AG20443 (cell line): ENCODE measurements at regions not wholly inside any gene's neighbourhood (a gene's known extent, or its start where the extent isn't known, plus 50 kb on each side); places are given as distances from the start of the nearest gene placed in this dataset.

ENCODE experiments used
- DNase-seq: peaks from one replicate; pipeline ENCODE4 v3.0.0; 2012; ENCODE audit warnings: low spot score, mixed read lengths

DNA sequence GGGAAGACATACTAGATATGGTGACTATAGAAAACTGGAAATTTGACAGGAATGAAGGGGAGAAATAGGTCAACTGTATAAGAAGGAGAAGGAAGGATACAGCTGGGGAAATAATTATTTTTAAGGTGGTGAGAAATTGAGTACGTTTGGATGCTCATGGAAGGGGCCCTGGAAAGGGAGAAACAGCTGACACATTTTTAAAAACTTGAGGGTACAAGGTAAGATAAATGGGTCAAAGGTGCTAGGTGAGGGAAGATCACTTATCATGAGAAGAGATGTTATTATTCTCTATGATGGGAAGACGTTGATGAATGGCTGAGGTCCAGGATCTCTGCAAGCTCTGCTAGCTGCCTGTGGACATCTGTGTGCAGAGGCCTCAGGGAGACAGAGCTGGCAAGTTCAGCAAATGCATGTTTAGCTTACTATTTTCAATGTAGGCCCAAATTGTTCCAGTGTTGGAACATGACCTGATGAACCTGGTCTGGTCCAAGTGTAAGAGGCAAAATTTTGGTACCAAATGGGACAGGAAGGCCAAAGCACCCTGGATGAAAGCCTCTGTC, 181.7 kb downstream of the MTRR start:
- no peak for DNase-seq

DNA sequence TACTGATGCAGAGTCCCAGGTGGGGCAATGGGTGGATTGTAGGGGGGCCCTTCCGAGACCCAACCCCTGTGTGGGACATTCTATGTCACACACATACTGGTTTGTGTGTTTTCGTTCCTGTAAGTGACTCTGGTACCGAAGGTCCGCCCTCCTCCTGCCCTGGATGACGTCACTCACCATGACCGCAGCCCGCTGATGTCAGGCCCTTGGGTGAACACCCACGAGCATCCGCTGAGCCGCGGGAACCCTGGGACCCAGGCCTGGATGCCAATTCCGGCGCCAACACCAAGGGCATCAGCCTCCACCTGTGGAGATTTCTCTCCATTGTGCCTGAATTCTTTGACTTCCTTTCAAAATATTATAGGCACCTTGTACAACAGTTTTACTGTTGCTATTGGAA, 184.3 kb downstream of the MTRR start:
- DNase-seq, result no peak

- no peak for DNase-seq
Observed at GRCh38 chr5:8057769-8058168, 188.8 kb downstream of the MTRR start.

DNA sequence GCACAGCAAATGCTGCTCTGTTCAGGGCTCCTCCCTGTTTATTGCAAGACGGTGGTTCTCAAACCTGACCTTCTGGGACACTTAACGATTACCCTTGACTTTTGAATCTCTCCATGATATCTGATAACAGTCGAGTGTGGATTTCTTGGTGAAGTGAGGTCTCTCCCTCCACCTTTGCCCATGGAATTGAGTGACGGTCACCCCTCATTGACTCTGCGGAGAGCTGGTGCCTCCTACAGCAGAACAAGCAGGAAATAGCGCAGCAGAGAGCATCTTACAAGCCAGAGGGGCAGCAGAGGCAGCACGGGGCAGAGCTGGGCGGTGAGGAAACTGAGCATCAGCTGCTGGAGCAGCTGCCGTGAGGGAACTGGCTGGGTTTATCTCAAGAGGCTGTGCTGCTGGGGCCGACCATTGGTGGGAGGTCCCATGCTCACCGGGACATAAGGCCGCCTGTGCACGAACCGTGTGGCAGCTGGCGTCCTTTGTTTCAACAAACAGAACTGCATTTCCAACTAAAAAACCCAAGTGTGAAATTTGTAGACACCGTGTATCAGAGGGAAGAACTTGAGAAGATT, 189.8 kb downstream of the MTRR start:
- DNase-seq, result no peak

GRCh38 chr5:8059337-8059736, 190.4 kb downstream of the MTRR start:
- DNase-seq, result no peak

DNA sequence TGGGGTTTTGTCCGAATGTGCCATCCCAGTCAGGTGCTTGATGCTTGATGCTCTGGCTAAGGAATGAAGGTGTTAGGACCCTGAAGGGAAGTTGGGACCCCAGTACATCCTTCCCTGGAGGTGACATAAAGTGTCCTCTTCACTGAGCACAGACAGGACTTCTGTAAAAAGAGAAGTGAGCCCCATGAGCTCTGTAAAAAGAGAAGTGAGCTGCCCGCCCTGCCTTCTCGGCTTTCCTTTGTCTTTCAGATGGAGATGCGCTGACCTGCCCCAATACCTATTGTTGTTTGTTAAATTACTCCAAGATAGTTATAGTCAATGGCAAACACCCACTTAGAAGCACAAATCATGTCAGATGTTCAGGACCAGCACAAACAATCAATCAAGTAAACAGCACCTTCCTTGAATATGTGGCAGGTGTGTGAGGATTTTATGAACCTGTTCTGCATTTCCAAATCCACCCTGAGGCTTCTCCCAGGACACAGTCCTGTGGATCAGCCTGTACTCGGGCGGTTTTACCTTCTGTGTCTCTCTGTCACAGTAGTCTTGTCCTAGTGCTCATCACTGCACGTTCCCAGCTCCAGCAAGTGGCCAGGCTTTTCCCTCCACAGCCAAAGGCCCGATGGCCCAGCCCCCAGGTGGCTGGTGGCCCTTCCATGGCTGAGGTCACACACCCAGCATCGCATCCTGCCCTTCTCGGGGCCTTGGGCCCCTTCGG, 191.4 kb downstream of the MTRR start:
- no peak for DNase-seq

DNA sequence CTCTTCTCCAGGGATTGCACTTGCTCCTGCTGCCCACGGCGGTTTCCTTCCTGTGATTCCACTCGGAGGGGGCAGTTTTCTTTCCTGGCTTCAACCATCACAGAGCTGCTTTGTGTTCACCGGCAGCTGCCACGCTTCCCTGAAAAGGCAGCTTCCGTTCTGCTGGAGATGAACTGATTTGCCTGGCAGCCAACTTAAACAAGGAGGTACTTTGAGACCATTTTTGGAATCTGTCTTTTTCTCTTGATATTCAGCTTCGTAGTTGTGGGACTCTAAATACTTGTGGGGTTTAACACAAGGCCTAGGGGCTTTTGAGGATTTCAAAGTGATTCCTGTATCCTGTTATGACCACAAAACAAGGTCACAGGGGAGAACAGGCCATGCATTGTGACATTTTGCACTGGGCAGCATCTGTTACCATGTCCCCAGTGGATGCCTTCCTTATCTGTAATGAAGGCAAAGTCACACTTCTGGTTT, 192.0 kb downstream of the MTRR start:
- DNase-seq, result no peak

DNA sequence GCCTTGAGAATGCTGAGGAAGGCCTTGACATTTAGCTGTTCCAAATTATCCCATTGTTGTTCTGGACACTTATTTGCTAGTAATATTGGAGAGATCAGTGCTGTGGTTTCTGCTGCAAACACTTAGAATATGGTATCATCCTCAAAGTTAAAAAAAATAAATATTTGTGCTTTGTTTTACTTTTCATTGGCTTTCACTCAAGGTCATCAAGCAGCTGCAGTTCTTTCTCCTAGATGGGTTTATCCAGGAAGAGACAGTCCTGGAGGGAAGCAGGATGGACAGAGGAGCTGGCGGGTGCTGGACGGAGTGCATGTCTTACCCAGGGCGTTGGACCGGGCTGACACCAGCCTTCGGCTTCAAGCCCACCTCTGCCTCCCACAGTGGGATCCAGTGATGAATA, 193.6 kb downstream of the MTRR start:
- no peak for DNase-seq

GRCh38 chr5:8068078-8068477, 199.1 kb downstream of the MTRR start:
- no peak for DNase-seq

- DNase-seq, result no peak
Observed at GRCh38 chr5:8070138-8070537, 201.2 kb downstream of the MTRR start.

DNA sequence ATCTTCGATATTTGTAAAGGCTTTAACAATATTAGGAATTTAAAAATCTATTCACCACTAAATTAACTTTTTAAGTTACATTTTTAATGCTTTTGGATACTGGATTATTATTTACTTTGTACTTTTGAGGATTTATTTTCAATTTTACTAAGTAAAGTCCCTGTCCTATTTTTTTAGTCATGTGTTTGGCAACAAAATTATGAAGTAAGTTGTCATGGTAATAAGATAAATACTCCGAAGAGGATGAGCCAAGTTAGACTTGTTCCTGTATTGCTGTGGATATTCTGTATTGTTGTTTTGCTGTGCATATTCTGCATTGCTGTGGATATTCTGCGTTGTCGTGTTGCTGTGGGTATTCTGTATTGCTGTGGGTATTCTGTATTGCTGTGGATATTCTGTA, 210.1 kb downstream of the MTRR start:
- no peak for DNase-seq

DNA sequence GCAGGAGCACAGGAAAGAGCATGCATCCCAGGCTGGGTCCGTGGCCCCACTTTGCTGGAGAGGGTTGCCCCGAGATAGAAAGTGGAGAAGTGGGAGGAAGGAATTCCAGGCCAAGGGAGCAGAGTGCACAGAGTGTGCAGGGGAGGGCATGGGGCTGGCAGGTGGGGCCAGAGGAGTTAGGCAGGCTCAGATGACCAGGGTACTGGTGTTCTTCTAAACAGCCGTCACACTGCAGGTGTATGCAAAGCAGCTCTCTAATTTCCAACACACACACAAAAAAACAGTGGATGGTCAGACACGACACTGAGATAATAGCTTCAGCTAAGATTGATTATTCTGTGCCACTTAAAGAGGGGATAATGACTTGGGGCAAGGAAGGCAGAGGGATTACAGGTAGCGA, 212.2 kb downstream of the MTRR start:
- no peak for DNase-seq

GRCh38 chr5:8093669-8094068, 224.7 kb downstream of the MTRR start:
- DNase-seq, result no peak

DNA sequence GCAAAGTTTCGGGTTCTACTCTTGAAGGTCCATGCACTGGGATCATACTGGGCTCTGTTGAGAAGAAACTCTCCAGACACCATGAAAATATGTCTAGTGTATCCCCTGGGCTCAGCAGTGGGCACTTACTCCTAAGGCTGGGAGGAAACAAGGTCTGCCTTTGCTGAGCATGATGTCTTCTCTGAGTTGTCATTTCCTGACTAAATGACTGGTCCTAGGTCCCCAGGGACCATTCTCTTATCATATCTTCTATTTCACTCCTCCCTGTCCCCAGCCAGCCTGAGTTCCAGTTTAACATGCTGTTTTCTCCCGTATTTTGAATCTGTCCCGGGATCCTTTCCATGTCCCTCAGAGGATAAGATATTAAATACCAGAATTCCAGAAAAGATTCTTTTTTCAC, 225.4 kb downstream of the MTRR start:
- no peak for DNase-seq

DNA sequence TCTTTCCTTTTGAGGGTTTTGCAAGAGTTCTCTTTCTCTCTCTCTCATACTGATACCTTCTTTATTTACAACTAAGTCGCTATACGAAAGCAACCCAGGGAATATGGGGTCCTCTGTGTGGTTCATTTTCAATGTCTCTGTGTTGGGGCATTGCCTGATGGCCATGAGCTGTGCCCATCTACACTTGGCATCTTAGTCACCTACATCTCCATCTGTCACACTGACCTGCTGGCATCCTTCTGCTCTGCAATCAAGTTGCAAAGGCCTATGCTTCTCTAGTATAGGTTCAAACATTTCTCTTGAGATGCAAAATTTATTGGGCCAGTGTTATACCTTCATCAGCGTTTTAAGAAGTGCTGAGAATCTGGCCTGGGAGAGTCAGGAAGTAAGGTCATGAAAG, 228.2 kb downstream of the MTRR start:
- no peak for DNase-seq

- no peak for DNase-seq
Observed at GRCh38 chr5:8098081-8098480, 229.1 kb downstream of the MTRR start.

DNA sequence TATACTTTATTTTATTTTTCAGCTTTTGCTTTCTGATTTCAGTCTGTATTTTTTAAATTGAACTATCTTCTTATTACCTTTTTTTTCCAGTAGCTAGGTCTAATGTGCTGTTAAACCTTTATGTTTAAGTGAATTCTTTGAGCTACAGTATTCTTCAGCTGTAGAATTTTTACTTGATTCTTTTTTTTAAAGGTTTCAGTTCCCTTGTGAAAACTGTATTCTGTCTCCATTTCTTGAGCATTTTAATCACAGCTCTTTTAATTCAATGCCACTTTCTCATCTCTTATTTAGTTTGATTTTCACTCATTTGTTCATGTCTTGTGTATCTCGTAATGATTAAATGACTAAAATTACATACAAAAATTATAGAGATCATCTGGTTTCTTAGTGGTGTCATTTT, 233.8 kb downstream of the MTRR start:
- no peak for DNase-seq

GRCh38 chr5:8114597-8115266, 245.8 kb downstream of the MTRR start:
- DNase-seq, result no peak

- no peak for DNase-seq
Observed at GRCh38 chr5:8123559-8123958, 254.6 kb downstream of the MTRR start.

GRCh38 chr5:8134609-8135008, 265.7 kb downstream of the MTRR start:
- no peak for DNase-seq

GRCh38 chr5:8135742-8136141, 266.8 kb downstream of the MTRR start:
- DNase-seq, result no peak

- no peak for DNase-seq
Observed at GRCh38 chr5:8136271-8136670, 267.3 kb downstream of the MTRR start.

DNA sequence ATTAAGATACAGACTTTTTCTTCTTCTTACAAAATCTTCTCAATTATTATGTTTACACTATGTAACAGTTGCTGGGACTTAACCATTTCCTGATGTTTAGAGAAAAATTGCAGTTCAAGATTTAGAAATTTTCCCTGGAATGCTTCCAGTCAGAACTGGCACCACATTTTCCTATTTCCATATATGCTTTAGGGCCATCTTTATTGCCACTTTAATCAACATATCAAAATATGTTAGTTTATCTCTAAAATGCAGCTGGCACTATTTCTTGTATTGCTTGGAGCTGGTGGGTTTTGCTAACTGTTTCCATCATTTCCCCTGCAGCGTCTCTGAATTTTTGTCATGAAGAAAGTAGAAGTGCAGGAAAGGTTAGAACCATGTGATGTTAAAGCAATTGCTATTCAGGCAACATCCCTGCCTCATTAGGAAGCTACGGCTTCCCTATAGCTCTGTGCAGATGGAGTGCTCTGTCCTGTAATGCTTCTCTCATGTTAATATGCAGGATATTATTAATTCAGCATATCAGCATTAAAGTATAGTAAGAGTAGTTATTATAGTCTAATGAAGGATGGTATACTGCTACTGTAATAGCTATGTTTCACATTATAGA, 269.1 kb downstream of the MTRR start:
- no peak for DNase-seq
